Central memory CD8-positive, alpha-beta T cell (primary cell): ENCODE measurements at regions not wholly inside any gene's neighbourhood (a gene's known extent, or its start where the extent isn't known, plus 50 kb on each side); places are given as distances from the start of the nearest gene placed in this dataset.

Source experiments
- ATAC-seq: fragments of 150-1000 bp; cut with Tn5 transposase; replicated peaks from 2 replicates; pipeline ENCODE4 v1.10.0; 2022; ENCODE audit warnings: mild to moderate bottlenecking, moderate FRiP score, moderate number of reproducible peaks; ENCODE audit not compliant: poor library complexity, severe bottlenecking; ENCODE audit errors: extremely low read depth
- DNase-seq, 2 donors: peaks; one replicate each; pipeline ENCODE4 v3.0.0; 2021; ENCODE audit warnings: low spot score in 2 of 2
- H3K27ac Mint-ChIP-seq: one replicate; pipeline ENCODE4 v1.8.0; 2022; ENCODE audit warnings: low read depth, mild to moderate bottlenecking, moderate library complexity, mixed read lengths
- H3K27me3 Mint-ChIP-seq: one replicate; pipeline ENCODE4 v1.8.0; 2022; ENCODE audit warnings: mixed read lengths
- H3K36me3 Mint-ChIP-seq: one replicate; pipeline ENCODE4 v1.8.0; 2022; ENCODE audit warnings: mild to moderate bottlenecking, moderate library complexity, mixed read lengths; ENCODE audit not compliant: insufficient read depth
- H3K4me1 Mint-ChIP-seq: one replicate; pipeline ENCODE4 v1.8.0; 2022; ENCODE audit warnings: mixed read lengths
- H3K4me3 Mint-ChIP-seq: one replicate; pipeline ENCODE4 v1.8.0; 2022; ENCODE audit warnings: mild to moderate bottlenecking, moderate library complexity, mixed read lengths
- H3K9me3 Mint-ChIP-seq: one replicate; pipeline ENCODE4 v1.8.0; 2022; ENCODE audit warnings: mixed read lengths

DNA sequence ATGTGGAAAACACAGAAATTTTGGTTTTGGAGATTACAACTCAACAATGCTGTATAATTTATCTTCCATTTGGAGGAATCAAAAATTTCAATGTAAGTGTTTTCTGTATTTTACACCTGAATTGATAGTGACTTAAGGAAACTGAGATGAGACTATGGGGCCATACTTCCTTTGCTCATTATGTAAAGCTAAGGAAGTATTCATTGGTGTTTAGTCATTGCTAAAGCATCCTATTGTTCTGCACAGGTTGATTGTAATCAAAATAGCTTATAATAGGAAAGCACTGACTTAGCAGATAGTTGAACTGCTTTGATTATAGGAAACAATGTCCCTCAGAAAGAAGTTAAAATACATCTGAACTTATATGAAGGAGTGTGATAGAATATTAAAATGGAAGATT lies 244.4 kb upstream of the SLITRK5 start:
- no peak for ATAC-seq
- no peaks in the 10 kb centered on the region for H3K27me3 Mint-ChIP-seq
- H3K9me3 Mint-ChIP-seq: peaks cover 11% of the 10 kb centered on the region
- H3K4me3 Mint-ChIP-seq: no peak overlapping the region
- H3K27ac Mint-ChIP-seq: no peak overlapping the region
- H3K36me3 Mint-ChIP-seq: no peaks in the 10 kb centered on the region
- no peaks in the 10 kb centered on the region for H3K4me1 Mint-ChIP-seq
- no peak for DNase-seq

DNA sequence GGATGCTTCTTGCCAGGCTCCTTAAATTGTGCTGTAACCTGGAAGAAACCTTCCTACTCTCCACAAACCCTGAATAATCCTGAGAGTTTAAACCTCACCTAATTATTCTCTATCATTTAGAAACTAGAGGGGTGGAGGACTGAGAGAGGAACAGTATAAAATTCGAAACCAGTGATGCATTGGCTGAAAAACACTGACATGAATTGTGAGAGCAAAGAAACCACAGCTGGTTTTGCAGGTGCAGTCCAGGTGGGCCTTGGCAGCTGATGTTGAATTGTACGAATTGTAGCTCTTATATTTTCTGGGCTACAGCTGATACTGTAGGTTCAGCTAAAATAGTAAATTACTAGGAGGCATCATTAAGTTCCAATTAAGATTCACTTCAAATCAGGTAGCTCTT lies 227.0 kb upstream of the SLITRK5 start:
- no peaks in the 10 kb centered on the region for H3K36me3 Mint-ChIP-seq
- H3K4me3 Mint-ChIP-seq: no peak overlapping the region
- H3K27ac Mint-ChIP-seq: no peak overlapping the region
- H3K9me3 Mint-ChIP-seq: peaks cover 11% of the 10 kb centered on the region
- ATAC-seq (no peak), DNase-seq (no peak)
- no peaks in the 10 kb centered on the region for H3K4me1 Mint-ChIP-seq
- no peaks in the 10 kb centered on the region for H3K27me3 Mint-ChIP-seq

DNA sequence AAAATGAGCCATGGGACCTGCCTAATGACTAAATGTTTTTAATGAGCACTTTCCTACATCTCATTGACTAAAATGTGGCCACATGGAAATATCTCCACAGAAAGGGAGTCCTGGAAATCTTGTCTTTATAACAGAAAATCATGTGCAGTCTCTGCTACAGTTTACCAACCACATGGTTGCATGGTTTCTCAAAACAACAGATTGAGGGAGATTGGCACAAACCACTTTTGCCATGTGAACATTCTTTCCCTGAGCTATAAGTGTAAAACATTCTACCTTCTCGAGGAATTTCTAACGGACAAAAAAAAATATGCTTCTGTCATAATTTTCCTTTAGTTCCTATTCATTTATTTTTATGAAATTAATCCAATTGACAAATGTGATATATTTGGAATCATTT lies 218.9 kb upstream of the SLITRK5 start:
- no peaks in the 10 kb centered on the region for H3K36me3 Mint-ChIP-seq
- no peak overlapping the region for H3K27ac Mint-ChIP-seq
- H3K4me3 Mint-ChIP-seq: no peak overlapping the region
- H3K4me1 Mint-ChIP-seq: no peaks in the 10 kb centered on the region
- H3K9me3 Mint-ChIP-seq: peaks cover 15% of the 10 kb centered on the region
- no peak for DNase-seq
- H3K27me3 Mint-ChIP-seq: no peaks in the 10 kb centered on the region
- no peak for ATAC-seq

DNA sequence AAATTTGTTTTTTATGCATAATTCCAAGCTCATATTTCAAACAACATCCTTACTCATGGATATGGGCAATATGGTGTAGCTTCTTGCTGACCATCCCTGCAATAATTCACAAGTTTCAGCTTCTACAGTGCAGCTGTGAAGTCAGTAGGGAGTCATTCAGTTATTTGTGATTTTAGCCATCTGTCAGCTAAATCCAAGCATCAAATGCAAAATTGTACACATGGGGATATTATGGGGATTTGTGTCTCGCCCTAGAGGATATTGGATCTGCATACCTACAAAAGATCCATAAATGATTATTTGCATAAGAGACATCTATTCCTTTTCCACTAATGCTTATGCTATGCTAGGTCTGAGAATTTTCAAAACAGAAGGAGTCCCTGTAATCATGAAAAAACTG lies 217.9 kb upstream of the SLITRK5 start:
- DNase-seq: no peak
- no peaks in the 10 kb centered on the region for H3K36me3 Mint-ChIP-seq
- peaks cover 14% of the 10 kb centered on the region for H3K9me3 Mint-ChIP-seq
- ATAC-seq: no peak
- H3K27me3 Mint-ChIP-seq: no peaks in the 10 kb centered on the region
- no peak overlapping the region for H3K27ac Mint-ChIP-seq
- no peaks in the 10 kb centered on the region for H3K4me1 Mint-ChIP-seq
- H3K4me3 Mint-ChIP-seq: no peak overlapping the region

DNA sequence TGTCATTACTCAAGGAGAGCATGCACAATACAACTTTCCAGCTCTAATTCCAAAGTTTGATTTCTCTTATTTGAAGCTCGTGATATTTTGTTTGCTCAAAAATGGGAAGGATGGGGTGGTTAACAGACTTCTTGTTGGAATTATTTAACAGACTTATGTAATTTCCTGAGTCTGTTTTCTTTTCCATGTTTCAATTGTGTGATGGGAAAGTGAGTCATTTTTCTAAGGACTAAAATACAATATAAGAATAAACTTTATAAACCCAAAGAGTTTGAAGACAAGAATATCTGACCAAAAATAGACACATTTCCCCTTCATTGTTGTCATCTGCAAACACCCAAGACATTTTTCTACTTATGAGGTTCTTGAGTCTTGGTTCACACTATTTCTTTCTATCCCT lies 211.8 kb upstream of the SLITRK5 start:
- Mint-ChIP-seq H3K27me3 (no peaks in the 10 kb centered on the region), H3K4me3 (no peak overlapping the region), H3K4me1 (no peaks in the 10 kb centered on the region), H3K27ac (no peak overlapping the region), H3K36me3 (no peaks in the 10 kb centered on the region), H3K9me3 (peaks cover 13% of the 10 kb centered on the region)
- DNase-seq (no peak), ATAC-seq (no peak)

DNA sequence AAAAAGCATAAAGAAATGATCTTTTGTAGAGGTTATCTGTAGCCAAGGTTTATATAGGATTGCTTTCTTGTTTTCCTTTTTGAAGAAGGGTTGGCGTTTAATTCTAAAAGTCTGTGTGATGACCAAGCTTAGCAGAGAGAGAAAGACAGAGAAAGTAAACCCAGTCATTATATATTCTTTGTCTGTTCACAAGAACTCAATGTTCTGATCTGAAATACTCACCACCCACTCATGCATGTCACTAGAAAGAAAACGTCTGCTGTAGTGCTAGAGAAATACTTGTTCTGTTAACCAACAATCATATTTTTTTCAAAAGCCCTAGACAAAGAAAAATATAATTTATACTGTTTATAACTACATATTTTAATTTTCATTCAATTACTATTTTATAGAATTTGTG lies 173.7 kb upstream of the SLITRK5 start:
- DNase-seq (no peak), ATAC-seq (no peak)
- Mint-ChIP-seq H3K4me3 (no peak overlapping the region), H3K36me3 (no peaks in the 10 kb centered on the region), H3K9me3 (peaks cover 28% of the 10 kb centered on the region), H3K27ac (no peak overlapping the region), H3K27me3 (no peaks in the 10 kb centered on the region), H3K4me1 (no peaks in the 10 kb centered on the region)

DNA sequence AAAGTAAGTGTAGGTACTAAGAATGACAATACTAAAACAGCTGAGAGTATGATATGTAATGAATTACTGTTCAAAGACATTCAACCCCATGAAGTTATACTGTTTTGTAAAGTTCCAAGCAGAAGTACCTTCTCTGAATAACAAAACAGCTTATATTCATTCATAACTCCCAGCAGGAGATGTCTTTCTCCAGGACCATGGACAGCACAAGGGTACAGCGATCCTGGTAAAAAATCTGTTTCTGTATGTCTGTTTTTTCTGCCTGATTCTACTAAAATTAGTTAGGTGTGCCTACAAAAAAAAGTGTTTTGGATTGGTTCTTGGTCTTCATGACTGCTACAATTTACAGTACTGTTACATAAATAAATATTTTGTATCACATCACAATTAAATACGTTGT lies 172.5 kb upstream of the SLITRK5 start:
- H3K4me3 Mint-ChIP-seq: no peak overlapping the region
- H3K27me3 Mint-ChIP-seq: no peaks in the 10 kb centered on the region
- ATAC-seq (no peak), DNase-seq (no peak)
- no peaks in the 10 kb centered on the region for H3K36me3 Mint-ChIP-seq
- H3K4me1 Mint-ChIP-seq: no peaks in the 10 kb centered on the region
- H3K9me3 Mint-ChIP-seq: peaks cover 27% of the 10 kb centered on the region
- H3K27ac Mint-ChIP-seq: no peak overlapping the region

DNA sequence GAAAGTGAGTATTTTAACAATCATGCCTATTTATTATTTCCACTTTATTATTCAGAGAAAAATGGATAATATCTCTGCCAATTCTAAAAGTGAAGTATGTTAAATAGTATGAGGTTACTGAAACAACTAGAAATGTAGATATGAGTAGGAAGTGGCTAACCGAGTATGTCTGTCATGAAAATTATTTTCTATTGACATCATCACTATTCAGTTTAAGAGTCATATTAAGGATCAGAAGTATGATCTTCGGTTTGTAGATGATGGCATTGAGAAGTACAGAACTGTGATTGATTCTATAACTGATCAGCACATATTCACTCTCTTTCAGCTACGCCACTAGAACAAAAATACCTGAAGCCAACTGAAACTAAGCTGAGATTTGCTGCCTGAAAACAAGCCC lies 146.4 kb upstream of the SLITRK5 start:
- H3K36me3 Mint-ChIP-seq: no peaks in the 10 kb centered on the region
- DNase-seq (no peak), ATAC-seq (no peak)
- no peaks in the 10 kb centered on the region for H3K9me3 Mint-ChIP-seq
- H3K4me3 Mint-ChIP-seq: no peak overlapping the region
- H3K4me1 Mint-ChIP-seq: no peaks in the 10 kb centered on the region
- H3K27me3 Mint-ChIP-seq: no peaks in the 10 kb centered on the region
- H3K27ac Mint-ChIP-seq: no peak overlapping the region

DNA sequence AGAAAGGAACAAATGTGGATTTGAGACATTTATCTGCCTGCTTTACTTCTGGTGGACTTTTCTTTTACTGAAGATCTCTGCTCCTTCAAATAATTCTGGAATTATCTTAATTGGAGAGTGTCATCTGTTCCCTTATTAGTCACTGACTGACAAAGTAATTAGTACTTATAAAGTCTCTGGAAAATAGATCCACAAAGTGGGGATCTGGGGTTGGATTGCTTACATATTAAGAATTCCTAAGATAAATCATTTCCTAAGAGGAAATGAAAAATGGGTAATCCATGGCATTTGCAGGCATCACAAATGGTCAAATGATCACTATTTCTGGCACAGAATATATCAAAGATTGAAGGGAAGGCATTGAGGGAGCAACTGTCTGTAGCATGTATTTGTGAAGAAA lies 137.4 kb upstream of the SLITRK5 start:
- H3K27me3 Mint-ChIP-seq: no peaks in the 10 kb centered on the region
- no peak overlapping the region for H3K4me3 Mint-ChIP-seq
- no peak for ATAC-seq
- DNase-seq: no peak
- H3K36me3 Mint-ChIP-seq: no peaks in the 10 kb centered on the region
- H3K9me3 Mint-ChIP-seq: peaks cover 16% of the 10 kb centered on the region
- no peak overlapping the region for H3K27ac Mint-ChIP-seq
- H3K4me1 Mint-ChIP-seq: no peaks in the 10 kb centered on the region

DNA sequence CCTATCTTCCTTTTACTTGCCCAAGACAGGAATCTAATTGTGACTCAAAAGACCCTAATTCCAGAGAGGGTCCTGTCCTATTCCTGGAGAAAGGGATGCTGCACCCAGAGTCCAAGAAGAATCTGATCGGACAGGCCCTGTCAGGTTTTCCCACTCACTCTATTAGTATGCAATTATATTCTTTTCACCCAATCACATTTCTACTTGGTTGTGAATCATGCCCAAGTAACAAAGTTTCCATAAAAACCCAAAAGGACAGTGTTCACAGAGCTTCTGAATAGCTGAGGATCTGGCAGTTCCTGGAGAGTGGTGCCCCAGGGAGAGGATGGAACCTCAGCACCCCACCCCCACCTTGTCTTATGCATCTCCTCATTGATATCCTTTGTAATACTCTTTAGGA lies 135.3 kb upstream of the SLITRK5 start:
- Mint-ChIP-seq H3K36me3 (no peaks in the 10 kb centered on the region), H3K4me1 (no peaks in the 10 kb centered on the region), H3K27ac (no peak overlapping the region), H3K4me3 (no peak overlapping the region), H3K27me3 (no peaks in the 10 kb centered on the region), H3K9me3 (peaks cover 12% of the 10 kb centered on the region)
- ATAC-seq (no peak), DNase-seq (no peak)

DNA sequence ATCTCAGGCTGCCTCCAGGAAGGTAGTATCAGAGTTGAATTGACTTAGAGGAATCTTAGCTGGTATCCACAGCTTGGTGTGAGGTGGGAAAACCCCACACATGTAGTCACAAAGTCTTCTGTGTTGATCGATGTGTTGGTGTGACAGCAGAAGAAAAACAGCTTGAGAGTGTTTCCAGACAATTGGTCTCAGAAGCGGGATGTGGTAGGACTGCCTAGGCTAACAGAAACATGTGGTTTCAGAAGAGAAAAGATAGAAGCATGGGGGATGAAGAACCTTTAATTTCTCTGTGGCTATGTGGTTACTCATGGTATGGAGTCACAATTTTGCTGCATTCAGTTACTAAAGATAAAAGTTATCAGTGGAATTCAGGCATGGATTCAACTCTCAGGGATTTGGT lies 134.7 kb upstream of the SLITRK5 start:
- H3K36me3 Mint-ChIP-seq: no peaks in the 10 kb centered on the region
- DNase-seq: no peak
- no peak overlapping the region for H3K27ac Mint-ChIP-seq
- no peak overlapping the region for H3K4me3 Mint-ChIP-seq
- H3K9me3 Mint-ChIP-seq: peaks cover 12% of the 10 kb centered on the region
- H3K27me3 Mint-ChIP-seq: no peaks in the 10 kb centered on the region
- no peaks in the 10 kb centered on the region for H3K4me1 Mint-ChIP-seq
- no peak for ATAC-seq

DNA sequence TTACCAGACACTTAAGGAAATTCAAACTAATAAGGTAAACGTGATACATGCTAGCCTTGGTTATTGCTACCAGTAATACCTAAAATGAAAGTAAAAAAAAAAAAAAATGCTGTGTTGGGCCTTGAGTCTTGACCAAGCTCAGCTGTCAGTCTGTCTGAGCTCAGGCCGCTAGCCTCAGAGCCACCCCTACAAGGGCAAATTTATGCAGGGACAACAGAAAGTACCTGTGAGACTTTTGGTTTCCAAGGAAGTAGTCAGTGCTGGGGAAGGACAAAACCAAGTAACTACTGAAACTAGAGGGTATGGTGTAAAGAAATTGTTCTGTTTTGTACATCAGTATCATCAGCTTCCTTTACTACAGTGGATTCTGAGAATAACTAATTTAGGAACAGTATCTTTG lies 134.3 kb upstream of the SLITRK5 start:
- H3K9me3 Mint-ChIP-seq: peaks cover 12% of the 10 kb centered on the region
- no peak for ATAC-seq
- no peak overlapping the region for H3K4me3 Mint-ChIP-seq

DNA sequence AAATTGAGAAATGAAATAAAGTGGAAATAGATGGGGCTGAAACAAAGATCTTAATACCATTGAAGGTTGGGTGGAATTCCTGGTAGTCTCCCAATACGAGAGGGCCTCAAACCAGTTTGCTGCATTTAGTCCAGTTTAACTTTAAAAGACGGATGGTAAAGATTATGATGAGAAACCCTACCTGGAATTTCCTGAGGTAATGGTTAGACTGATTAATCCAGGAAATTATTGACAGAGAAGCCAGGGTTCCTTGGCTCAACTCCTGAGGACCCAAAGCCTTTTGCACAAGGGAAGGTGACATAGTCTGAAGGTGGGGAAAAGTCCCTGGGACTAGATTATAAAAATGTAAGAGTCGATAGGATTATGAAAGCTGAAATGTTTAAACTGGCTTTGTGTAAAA lies 133.2 kb upstream of the SLITRK5 start:
- Mint-ChIP-seq H3K27me3 (no peaks in the 10 kb centered on the region), H3K36me3 (no peaks in the 10 kb centered on the region), H3K27ac (no peak overlapping the region), H3K9me3 (peaks cover 12% of the 10 kb centered on the region), H3K4me1 (no peaks in the 10 kb centered on the region), H3K4me3 (no peak overlapping the region)
- DNase-seq (no peak), ATAC-seq (no peak)

More for the DNA sequence above, 134.3 kb upstream of the SLITRK5 start:
- Mint-ChIP-seq H3K27me3 (no peaks in the 10 kb centered on the region), H3K27ac (no peak overlapping the region), H3K4me1 (no peaks in the 10 kb centered on the region), H3K36me3 (no peaks in the 10 kb centered on the region)
- no peak for DNase-seq

DNA sequence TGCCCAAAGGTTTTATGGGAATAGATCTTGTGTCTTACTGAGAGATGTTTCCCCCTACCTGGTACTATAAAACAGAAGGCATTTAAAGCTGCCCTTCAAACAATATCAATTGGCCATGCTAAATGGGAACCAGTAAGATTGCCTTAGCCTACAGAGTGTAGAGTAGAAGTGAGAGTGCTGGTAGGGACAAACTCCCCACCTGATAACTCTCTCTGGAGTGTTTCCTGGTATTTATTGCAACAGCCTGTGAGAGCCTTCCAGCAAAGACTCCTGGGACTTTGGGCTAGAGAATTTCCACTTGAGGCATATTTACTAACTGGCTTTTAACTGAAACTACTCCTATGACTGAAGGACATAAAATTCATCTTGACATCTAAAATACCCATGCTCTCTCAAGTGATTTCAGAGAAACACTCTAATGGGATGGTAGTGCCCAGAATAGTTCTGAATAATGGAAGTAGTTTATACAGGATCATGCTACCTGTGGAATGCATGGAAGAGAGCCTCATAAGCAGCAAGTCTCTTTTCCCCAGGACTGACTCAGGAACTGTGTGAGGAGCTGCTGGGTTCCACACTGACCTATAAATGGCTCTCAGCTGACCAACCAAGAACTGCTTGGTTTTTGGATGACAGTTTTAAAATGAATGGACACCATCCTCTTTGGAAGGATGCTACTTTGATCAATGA lies 132.7 kb upstream of the SLITRK5 start:
- DNase-seq: no peak
- Mint-ChIP-seq H3K4me3 (no peak overlapping the region), H3K9me3 (peaks cover 14% of the 10 kb centered on the region), H3K4me1 (no peaks in the 10 kb centered on the region), H3K36me3 (no peaks in the 10 kb centered on the region), H3K27ac (no peak overlapping the region), H3K27me3 (no peaks in the 10 kb centered on the region)
- no peak for ATAC-seq
